ENCODE measurements at regions not wholly inside any gene's neighbourhood (a gene's known extent, or its start where the extent isn't known, plus 50 kb on each side); places are given as distances from the start of the nearest gene placed in this dataset.

DNA sequence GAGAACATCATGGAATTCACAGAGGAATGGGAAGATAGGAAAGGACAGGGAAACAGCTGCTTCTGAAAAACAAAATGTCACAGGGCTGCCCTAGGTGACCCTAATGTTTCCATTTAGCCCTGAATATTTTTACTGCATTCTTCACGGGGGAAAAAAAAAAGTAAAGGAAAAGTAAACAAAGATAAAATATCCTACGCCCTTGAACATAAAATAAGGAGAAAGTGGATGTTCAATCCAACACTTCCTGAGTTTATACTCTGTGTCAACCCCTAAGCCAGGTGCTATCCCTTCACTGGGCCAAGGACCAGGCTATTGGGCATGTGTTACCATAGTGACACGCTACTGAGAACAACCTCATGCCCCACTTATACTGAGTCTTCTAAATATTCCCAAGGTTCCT, 84.7 kb downstream of the FAM76B start:
- ATAC-seq (no peak), DNase-seq (no peak)
- Mint-ChIP-seq H3K4me3 (no peak overlapping the region), H3K9me3 (ENCODE audit: insufficient read depth) (no peaks in the 10 kb centered on the region), H3K27ac (no peak overlapping the region), H3K4me1 (ENCODE audit: low read depth) (peaks cover 17% of the 10 kb centered on the region), H3K27me3 (ENCODE audit: low read depth) (no peaks in the 10 kb centered on the region), H3K36me3 (ENCODE audit: low read depth) (no peaks in the 10 kb centered on the region)
- ChIA-PET CTCF (interaction anchor here (0.6 to 15.2 kb wide), 118 partner anchors 10 to 729 kb away, joined by 3 to 362 read pairs (median 4); partner anchors contain the start of genes ENDOD1, FAM76B, MAML2 and SESN3), POLR2A (interaction anchor here (0.6 to 1.9 kb wide), 7 partner anchors 14 to 554 kb away, joined by 3 to 8 read pairs (median 3); partner anchors contain the start of gene SESN3)

DNA sequence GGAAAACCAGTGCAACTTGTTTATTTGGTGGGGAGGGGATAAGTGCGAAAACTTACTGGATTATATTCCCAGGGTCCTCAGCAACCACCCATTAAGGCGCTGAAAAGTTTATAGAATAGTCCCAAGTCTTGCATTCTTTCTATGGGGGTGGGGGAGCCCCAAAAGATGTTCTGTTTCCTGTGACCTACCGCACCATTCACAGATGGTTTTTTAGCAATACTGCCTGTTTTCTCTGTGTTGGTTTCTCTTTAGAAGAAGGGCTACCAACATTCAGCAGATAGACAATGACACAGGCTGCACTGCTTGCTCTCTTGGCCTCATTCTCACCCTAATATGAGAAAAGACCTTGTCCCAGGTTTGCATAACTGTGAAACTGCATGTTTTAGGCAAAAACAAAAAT, 86.5 kb downstream of the FAM76B start:
- no peak for ATAC-seq
- CTCF ChIA-PET = interaction anchor here (0.8 to 15.2 kb wide), 11 partner anchors 10 to 546 kb away, joined by 3 to 362 read pairs (median 3); partner anchors contain the start of gene SESN3

DNA sequence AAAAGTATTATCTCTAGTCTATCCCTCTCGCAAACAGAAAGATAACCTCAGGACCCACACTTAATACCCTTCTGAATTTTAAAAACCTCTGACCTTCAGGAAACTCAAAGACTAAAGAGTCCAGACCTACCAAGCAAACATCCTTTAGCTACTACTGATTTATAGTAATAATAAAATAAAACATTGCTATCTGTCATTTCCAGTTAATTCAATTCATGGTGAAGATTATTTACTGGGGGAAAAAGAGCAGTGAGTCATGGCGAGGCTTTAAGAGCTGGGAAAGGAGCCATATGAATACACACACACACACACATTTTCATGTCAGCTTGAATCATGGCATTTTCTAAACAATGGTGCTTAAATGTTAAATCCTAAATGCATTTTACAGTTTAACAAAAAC, 87.1 kb downstream of the FAM76B start:
- DNase-seq (no peak), ATAC-seq (no peak)
- Mint-ChIP-seq H3K36me3 (ENCODE audit: low read depth) (peaks cover 11% of the 10 kb centered on the region), H3K9me3 (ENCODE audit: insufficient read depth) (no peaks in the 10 kb centered on the region), H3K27me3 (ENCODE audit: low read depth) (no peaks in the 10 kb centered on the region), H3K27ac (peak overlapping the region; percentile 54), H3K4me3 (no peak overlapping the region), H3K4me1 (ENCODE audit: low read depth) (peaks cover 40% of the 10 kb centered on the region)
- ChIA-PET CTCF (interaction anchor here (0.9 to 15.2 kb wide), 7 partner anchors 10 to 546 kb away, joined by 3 to 362 read pairs (median 3); partner anchors contain the start of gene SESN3), POLR2A (interaction anchor here (3.2 kb wide), 1 partner anchor 471 kb away, joined by 14 read pairs; the partner anchor contains the start of gene SESN3)

More for the DNA sequence above, 86.5 kb downstream of the FAM76B start:
- Mint-ChIP-seq H3K9me3 (ENCODE audit: insufficient read depth) (no peaks in the 10 kb centered on the region), H3K27me3 (ENCODE audit: low read depth) (no peaks in the 10 kb centered on the region), H3K36me3 (ENCODE audit: low read depth) (peaks cover 7% of the 10 kb centered on the region), H3K4me1 (ENCODE audit: low read depth) (peaks cover 35% of the 10 kb centered on the region), H3K27ac (peak overlapping the region; percentile 66), H3K4me3 (no peak overlapping the region)
- POLR2A ChIA-PET = interaction anchor here (0.6 to 3.2 kb wide), 2 partner anchors 472 to 548 kb away, joined by 3 to 14 read pairs; partner anchors contain the start of gene SESN3
- peak; percentile 38 for DNase-seq

DNA sequence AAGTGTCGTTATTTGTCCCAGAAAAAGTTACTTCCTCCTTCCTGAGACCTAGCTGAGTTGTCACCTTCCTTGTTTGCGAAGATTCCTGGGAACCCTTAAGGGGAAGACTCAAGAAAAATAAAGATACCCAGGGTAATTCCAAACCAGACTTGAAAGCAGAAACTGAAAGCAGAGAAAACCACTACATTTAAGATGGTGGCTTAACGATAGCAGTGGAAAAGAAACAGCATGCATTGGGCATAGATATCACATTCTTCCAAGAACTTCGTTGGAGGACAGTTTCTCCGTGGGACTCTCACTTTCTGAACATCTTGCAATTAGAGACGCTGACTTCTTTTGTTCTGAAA, 89.1 kb downstream of the FAM76B start:
- ChIA-PET CTCF (interaction anchor here (0.7 to 15.2 kb wide), 10 partner anchors 11 to 544 kb away, joined by 3 to 362 read pairs (median 4); partner anchors contain the start of gene SESN3), POLR2A (interaction anchor here (1.3 to 1.9 kb wide), 4 partner anchors 11 to 471 kb away, joined by 5 to 19 read pairs (median 8); partner anchors contain the start of genes CEP57, FAM76B and SESN3)
- no peak for DNase-seq
- ATAC-seq = peak; percentile 54
- Mint-ChIP-seq H3K27ac (peak overlapping the region; percentile 94), H3K4me3 (peak overlapping the region; percentile 59), H3K4me1 (ENCODE audit: low read depth) (peaks cover 57% of the 10 kb centered on the region), H3K9me3 (ENCODE audit: insufficient read depth) (peaks cover 3% of the 10 kb centered on the region), H3K36me3 (ENCODE audit: low read depth) (peaks cover 30% of the 10 kb centered on the region), H3K27me3 (ENCODE audit: low read depth) (no peaks in the 10 kb centered on the region)

DNA sequence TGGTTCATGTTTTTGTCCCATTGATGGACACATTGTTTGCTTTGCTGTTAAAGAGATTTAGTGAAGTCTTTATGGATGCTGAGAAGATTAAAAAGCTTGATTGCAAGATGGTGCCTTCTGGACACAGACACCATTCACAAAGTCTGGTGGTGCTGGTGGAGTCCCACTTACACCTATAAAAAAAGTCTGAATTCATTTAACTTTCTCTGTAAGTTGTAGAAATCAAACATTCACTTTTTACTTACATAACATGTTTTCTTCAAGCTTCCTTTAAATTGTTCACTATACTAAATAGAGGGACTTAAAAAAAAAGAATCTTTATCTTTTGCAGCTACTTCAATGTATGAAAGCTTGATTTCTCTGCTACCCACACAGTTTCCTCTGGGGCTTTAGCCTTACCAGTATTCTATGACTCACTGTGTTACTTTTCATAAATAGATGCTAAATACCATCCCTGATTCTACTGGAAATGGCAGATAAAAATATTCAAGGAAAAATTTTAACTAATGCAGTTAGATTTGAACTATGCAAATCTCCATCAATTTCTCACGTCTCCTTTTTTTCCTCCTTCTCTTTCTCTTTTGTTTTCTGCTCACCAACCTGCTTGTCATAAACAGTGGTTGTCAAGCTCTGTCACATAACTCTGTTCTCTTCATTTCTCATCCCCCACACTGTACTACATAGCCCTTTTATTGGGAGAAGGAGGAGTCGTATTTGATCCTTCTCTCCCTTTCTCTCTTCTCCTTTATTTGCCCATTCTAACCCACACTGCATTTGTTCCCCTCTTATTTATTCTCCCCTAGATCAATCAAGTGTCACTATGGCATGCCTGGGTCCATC, 89.7 kb downstream of the FAM76B start:
- ATAC-seq (peak; percentile 64), DNase-seq (peak; percentile 33)
- POLR2A ChIA-PET = interaction anchor here (0.9 to 1.9 kb wide), 9 partner anchors 8 to 470 kb away, joined by 3 to 19 read pairs (median 5); partner anchors contain the start of genes CEP57, FAM76B and SESN3
- peaks cover 32% of the 10 kb centered on the region for H3K36me3 Mint-ChIP-seq (ENCODE audit: low read depth)
- H3K4me1 Mint-ChIP-seq (ENCODE audit: low read depth) = peaks cover 59% of the 10 kb centered on the region
- H3K27me3 Mint-ChIP-seq (ENCODE audit: low read depth) = no peaks in the 10 kb centered on the region
- CTCF ChIA-PET = interaction anchor here (0.7 to 15.2 kb wide), 13 partner anchors 10 to 543 kb away, joined by 3 to 362 read pairs (median 3); partner anchors contain the start of genes FAM76B and SESN3
- H3K4me3 Mint-ChIP-seq = peak overlapping the region; percentile 59
- peak overlapping the region; percentile 94 for H3K27ac Mint-ChIP-seq
- peaks cover 6% of the 10 kb centered on the region for H3K9me3 Mint-ChIP-seq (ENCODE audit: insufficient read depth)

DNA sequence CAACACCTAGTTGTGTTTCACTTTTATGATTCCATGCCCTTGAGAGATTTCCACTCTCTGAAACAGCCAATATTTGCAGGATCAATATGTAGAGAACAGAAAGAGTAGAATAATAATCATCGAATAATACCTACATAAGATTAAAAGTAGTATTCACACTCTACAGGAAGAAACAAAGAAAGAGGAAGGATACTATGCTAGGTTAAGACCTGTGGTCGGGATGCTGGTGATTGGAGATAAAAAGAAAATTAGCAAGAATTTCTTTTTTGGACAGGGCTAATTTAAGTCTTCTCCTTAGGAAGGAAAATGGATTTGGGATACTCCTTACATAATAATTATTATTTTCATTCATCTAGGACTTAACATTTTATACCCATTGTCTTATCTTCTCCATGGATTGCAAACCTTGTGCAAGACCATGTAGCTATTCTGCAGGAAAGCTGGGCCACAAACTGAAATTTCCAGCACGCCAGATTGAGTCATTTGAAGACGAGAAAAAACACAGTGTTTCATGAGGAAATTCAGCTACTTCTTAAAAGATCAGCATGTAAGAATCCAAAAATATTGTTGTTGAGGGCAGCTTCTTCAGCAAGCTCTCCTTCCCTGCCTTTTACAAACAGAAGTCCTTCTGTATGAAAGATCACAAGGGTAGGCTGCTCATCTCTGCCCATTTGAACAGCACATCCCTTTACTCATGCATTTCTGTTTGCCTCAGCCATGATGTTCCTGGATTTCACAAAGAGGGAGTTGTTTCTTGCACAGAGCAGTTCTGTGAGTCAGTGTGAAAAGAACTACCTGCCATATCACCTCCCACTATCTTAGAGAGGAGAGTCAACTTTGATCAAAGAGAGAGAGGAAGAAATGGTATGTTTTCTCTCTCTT, 90.7 kb downstream of the FAM76B start:
- POLR2A ChIA-PET = interaction anchor here (0.9 to 1.9 kb wide), 9 partner anchors 7 to 468 kb away, joined by 3 to 19 read pairs (median 4); partner anchors contain the start of genes CEP57, FAM76B and SESN3
- ATAC-seq = peak; percentile 25
- Mint-ChIP-seq H3K4me1 (ENCODE audit: low read depth) (peaks cover 65% of the 10 kb centered on the region), H3K27ac (peak overlapping the region; percentile 94), H3K27me3 (ENCODE audit: low read depth) (no peaks in the 10 kb centered on the region), H3K36me3 (ENCODE audit: low read depth) (peaks cover 39% of the 10 kb centered on the region), H3K4me3 (peak overlapping the region; percentile 34), H3K9me3 (ENCODE audit: insufficient read depth) (peaks cover 10% of the 10 kb centered on the region)
- CTCF ChIA-PET = interaction anchor here (0.8 to 15.2 kb wide), 9 partner anchors 9 to 542 kb away, joined by 3 to 362 read pairs (median 4); partner anchors contain the start of genes FAM76B and SESN3
- no peak for DNase-seq

DNA sequence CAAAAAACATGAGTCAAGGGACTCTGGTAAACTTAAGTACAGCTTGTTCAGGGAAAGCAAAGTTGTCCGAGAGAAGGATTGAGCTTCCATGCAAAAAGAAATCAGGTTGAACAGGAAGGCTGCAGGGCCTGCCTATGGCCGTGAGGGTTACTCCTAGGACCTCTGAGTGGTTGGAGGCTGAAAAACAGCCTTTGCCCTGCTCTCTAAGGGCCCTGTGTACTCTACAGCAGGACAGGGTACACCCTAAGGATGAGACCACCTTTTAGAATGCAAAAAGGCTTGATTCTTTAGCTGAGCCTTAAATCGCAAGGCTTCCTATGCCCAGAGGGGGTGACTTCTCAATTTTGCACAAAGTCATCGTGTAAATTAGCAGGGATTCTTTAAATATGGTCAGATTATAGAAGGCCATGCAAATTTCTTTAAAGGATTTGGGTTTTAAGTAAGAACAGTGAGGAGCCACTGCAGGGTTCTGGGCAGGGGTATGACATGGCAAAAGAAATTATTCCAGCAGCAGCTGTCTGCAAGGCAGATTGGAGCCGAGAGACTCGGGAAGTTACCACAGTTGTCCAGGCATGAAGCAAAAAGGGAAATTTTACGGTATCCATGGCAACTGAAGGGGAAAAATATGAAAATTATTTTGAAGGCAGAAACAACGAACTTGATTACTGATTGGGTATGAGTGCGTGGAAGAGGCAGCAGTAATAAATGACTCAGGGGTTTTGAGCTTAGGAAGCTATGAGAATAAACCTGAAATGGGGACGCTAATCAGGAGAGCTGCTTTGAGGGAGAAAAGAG, 91.8 kb downstream of the FAM76B start:
- DNase-seq (no peak), ATAC-seq (no peak)
- H3K36me3 Mint-ChIP-seq (ENCODE audit: low read depth) = peaks cover 44% of the 10 kb centered on the region
- H3K27ac Mint-ChIP-seq = peak overlapping the region; percentile 9
- H3K4me3 Mint-ChIP-seq = no peak overlapping the region
- ChIA-PET CTCF (interaction anchor here (1.2 to 15.2 kb wide), 4 partner anchors 7 to 541 kb away, joined by 4 to 362 read pairs (median 63); no protein-coding TSS in a partner anchor), POLR2A (interaction anchor here (0.8 to 1.4 kb wide), 2 partner anchors 9 to 467 kb away, joined by 4 read pairs; partner anchors contain the start of gene SESN3)
- peaks cover 65% of the 10 kb centered on the region for H3K4me1 Mint-ChIP-seq (ENCODE audit: low read depth)
- H3K9me3 Mint-ChIP-seq (ENCODE audit: insufficient read depth) = peaks cover 14% of the 10 kb centered on the region
- no peaks in the 10 kb centered on the region for H3K27me3 Mint-ChIP-seq (ENCODE audit: low read depth)

DNA sequence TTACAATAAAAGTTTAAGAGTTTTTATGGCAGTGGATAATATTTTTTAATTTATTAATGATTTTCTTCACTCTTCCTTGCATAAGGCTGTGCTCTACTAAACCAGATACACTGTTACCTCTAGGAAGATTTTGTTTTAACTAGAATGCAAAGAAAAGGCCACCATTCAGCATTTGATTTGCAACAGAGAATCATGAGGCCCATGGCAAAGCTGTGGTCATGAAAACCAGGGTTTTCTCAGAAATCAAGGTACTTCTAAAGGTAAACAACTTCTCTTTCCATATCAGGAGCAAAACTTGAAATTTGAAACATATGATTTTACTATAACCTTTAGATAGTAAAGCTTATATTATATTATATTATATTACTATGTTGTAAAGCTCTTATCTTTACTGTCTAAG, 94.4 kb downstream of the FAM76B start:
- ChIA-PET POLR2A (interaction anchor here (1.0 kb wide), 1 partner anchor 463 kb away, joined by 7 read pairs; the partner anchor contains the start of gene SESN3), CTCF (interaction anchor here (0.7 to 10.3 kb wide), 6 partner anchors 9 to 602 kb away, joined by 3 to 103 read pairs (median 4); partner anchors contain the start of gene SESN3)
- no peak overlapping the region for H3K4me3 Mint-ChIP-seq
- peaks cover 44% of the 10 kb centered on the region for H3K36me3 Mint-ChIP-seq (ENCODE audit: low read depth)
- no peak overlapping the region for H3K27ac Mint-ChIP-seq
- peaks cover 51% of the 10 kb centered on the region for H3K4me1 Mint-ChIP-seq (ENCODE audit: low read depth)
- no peaks in the 10 kb centered on the region for H3K27me3 Mint-ChIP-seq (ENCODE audit: low read depth)
- ATAC-seq (no peak), DNase-seq (no peak)
- peaks cover 14% of the 10 kb centered on the region for H3K9me3 Mint-ChIP-seq (ENCODE audit: insufficient read depth)

DNA sequence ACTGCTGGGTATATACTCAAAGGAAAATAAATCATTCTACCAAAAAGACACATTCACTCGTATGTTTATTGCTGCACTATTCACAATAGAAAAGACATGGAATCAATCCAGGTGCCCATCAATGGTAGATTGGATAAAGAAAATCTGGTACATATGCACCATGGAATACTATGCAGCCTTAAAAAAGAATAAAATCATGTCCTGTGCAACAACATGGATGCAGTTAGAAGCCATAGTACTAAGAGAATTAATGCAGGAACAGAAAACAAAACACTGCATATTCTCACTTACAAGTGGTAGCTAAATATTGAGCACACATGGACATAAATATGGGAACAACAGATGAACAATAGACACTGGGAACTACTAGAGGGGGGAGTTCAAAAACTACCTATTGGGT, 96.3 kb downstream of the FAM76B start:
- H3K27me3 Mint-ChIP-seq (ENCODE audit: low read depth) = no peaks in the 10 kb centered on the region
- H3K4me3 Mint-ChIP-seq = no peak overlapping the region
- ATAC-seq (no peak), DNase-seq (no peak)
- ChIA-PET POLR2A (interaction anchor here (1.0 to 1.1 kb wide), 2 partner anchors 12 to 462 kb away, joined by 3 read pairs; no protein-coding TSS in a partner anchor), CTCF (interaction anchor here (1.2 to 10.3 kb wide), 4 partner anchors 9 to 541 kb away, joined by 3 to 103 read pairs (median 9); no protein-coding TSS in a partner anchor)
- peaks cover 14% of the 10 kb centered on the region for H3K9me3 Mint-ChIP-seq (ENCODE audit: insufficient read depth)
- H3K36me3 Mint-ChIP-seq (ENCODE audit: low read depth) = peaks cover 39% of the 10 kb centered on the region
- H3K4me1 Mint-ChIP-seq (ENCODE audit: low read depth) = peaks cover 32% of the 10 kb centered on the region
- H3K27ac Mint-ChIP-seq = no peak overlapping the region
